ENCODE measurements at regions not wholly inside any gene's neighbourhood (a gene's known extent, or its start where the extent isn't known, plus 50 kb on each side); places are given as distances from the start of the nearest gene placed in this dataset.

DNA sequence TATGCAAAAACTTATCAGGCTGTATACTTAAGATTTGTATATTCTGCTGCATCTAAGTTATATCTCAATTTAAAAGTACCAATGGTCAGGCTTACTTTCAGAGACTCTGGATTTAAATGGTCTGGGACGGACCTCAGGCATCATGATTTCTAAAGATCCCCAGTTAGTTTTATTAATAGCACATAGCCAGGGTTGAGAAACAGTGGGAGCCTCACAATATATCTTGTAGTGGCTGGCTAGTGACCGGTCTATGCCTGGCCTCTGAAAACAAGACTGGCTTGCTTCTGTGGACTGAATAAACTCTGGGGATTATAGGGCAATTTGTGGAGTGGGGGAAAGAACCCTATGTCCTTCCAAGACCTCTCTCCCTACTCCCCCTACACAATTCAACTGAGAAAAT is 162.5 kb upstream of the SLC1A4 start:
- DNase-seq (ENCODE audit: low spot score) = no peak

DNA sequence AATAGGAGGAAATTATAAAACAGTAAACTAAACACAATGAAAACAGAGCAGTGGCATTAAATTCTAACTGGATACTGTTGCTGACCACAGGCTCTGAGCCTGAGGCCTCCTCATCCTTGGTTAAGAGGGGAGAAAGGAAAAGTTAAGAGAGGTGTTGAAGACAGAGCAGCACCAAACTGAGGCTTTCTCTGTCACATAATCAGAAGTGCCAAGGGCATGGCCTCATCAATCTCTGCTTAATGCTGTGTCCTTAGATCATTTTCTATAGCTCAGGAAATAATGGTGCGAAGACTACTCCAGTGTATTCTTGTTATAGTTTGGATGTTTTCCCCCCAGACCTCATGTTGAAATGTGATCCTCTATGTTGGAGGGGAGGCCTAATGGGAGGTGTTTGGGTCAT is 160.9 kb upstream of the SLC1A4 start:
- no peak for DNase-seq (ENCODE audit: low spot score)

DNA sequence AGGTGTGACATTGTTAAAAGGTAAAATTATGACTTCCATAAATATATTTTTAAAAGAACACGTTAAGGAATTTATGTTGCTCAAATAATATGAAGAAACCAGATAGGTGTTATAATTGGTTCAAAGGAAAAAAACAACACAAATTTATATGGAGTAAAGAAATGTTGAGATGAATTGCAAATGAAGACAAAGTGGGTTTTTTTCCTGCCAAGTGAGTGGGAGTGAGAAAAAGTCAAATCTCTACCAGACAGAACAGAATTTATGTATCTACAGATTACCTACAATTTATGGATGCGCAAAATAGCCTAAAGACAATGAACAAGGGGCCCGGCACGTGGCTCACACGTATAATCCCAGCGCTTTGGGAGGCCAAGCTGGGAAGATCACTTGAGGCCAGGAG is 159.7 kb upstream of the SLC1A4 start:
- no peak for DNase-seq (ENCODE audit: low spot score)

- peak; percentile 97 for DNase-seq (ENCODE audit: low spot score)
Measured at GRCh38 chr2:64831134-64831976, 157.8 kb upstream of the SLC1A4 start.

GRCh38 chr2:64831977-64832328 is 157.2 kb upstream of the SLC1A4 start:
- DNase-seq (ENCODE audit: low spot score) = no peak

GRCh38 chr2:64832936-64833335 is 156.3 kb upstream of the SLC1A4 start:
- no peak for DNase-seq (ENCODE audit: low spot score)

DNA sequence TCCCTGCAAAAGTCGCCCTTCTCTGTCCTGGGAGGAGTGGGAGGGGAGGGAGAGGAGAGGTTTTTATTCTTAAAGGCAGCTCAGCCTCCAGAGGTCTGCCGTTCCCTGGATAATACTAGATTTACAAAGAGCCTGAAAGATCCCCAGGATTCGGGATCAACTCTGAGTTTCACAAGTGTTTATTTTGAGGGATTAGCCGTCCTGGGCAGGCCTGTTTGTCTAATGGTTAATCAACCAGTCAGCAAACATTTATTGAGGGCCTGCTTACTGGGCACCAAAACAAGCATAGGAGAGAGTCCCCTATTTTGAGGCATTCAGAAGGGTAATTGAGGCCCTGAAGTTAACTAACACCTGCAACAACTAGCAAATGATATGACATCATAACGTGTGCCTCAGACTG is 152.6 kb upstream of the SLC1A4 start:
- peak; percentile 57 for DNase-seq (ENCODE audit: low spot score)

- DNase-seq (ENCODE audit: low spot score) = peak; percentile 67
Measured at GRCh38 chr2:64837116-64837731, 152.0 kb upstream of the SLC1A4 start.

DNA sequence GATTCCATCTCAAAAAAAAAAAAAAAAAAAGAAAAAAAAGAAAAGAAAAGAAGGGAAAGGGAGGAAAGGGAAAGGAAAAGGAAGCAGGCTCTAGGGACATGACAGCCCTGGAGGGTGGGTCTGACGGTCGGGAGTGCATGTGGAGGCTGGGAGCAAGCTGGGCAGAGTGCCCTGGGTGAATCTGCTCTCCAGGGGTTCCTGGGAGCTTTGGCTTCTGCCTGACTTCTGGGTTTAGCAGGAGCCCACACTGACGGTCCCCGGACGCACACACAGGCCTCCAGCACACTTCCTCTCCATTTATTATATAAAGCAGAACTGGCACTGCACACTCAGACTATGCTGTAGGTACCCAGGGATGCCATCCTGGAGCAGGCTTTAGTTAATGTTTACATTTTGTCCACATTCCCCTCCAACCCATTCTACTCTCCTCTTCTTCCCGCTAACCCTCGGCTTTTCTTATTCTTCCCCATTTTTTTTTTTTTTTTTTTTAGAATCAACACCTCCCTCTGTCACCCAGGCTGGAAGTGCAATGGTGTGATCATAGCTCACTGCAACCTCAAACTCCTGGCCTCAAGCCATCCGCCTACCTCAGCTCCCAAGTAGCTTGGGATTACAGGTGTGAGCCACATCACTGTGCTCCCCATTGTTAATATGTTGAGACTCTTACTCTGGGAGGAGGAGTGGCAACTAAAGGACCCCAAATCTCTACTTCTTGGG is 151.1 kb upstream of the SLC1A4 start:
- peak; percentile 83 for DNase-seq (ENCODE audit: low spot score)

- no peak for DNase-seq (ENCODE audit: low spot score)
Measured at GRCh38 chr2:64838817-64839216, 150.4 kb upstream of the SLC1A4 start.

DNA sequence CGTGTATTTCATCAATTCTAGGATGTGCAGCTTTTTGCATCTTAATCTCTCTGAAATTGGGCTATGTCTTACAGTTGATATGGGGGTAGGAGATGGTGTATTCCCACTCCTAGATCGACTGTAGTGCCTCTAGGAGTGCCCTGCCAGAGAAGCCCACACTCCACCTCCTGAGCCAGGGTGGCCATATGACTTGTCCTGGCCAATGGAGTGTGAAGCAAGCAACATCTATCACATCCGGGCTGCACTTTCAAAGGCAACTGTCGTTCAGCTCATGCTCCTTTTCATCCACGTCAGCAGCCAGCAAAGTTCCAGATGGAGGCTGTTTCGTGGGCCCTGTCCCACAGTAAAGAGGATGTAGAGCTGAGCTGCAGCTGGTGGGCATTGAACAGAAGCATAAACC is 149.4 kb upstream of the SLC1A4 start:
- DNase-seq (ENCODE audit: low spot score) = no peak

- DNase-seq (ENCODE audit: low spot score) = no peak
Measured at GRCh38 chr2:64840426-64840881, 148.7 kb upstream of the SLC1A4 start.

- DNase-seq (ENCODE audit: low spot score) = no peak
Measured at GRCh38 chr2:64841461-64841860, 147.7 kb upstream of the SLC1A4 start.

- no peak for DNase-seq (ENCODE audit: low spot score)
Measured at GRCh38 chr2:64842030-64842429, 147.2 kb upstream of the SLC1A4 start.

DNA sequence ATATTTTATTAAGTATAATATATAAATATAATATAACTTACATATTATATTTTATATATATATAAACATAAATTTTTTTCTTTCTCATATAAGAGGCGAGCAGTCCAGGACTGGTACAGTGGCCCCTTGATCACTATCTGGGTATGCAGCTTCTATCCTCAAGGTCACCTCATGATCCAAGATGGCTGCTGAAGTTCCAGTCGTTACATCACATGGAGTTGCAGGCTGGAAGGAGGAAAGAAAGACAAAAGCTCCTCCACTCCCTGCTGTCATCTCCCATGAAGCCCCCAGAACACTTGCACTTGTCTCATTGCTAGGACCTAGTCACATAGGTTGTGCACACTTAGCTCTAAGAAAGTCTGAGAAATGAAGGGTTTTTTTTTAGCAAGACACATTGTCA is 145.1 kb upstream of the SLC1A4 start:
- DNase-seq (ENCODE audit: low spot score) = no peak

GRCh38 chr2:64845273-64845905 is 143.8 kb upstream of the SLC1A4 start:
- no peak for DNase-seq (ENCODE audit: low spot score)

- DNase-seq (ENCODE audit: low spot score) = no peak
Measured at GRCh38 chr2:64846177-64846576, 143.0 kb upstream of the SLC1A4 start.

GRCh38 chr2:64847930-64848329 is 141.3 kb upstream of the SLC1A4 start:
- DNase-seq (ENCODE audit: low spot score) = no peak

GRCh38 chr2:64848363-64848762 is 140.8 kb upstream of the SLC1A4 start:
- DNase-seq (ENCODE audit: low spot score) = no peak

DNA sequence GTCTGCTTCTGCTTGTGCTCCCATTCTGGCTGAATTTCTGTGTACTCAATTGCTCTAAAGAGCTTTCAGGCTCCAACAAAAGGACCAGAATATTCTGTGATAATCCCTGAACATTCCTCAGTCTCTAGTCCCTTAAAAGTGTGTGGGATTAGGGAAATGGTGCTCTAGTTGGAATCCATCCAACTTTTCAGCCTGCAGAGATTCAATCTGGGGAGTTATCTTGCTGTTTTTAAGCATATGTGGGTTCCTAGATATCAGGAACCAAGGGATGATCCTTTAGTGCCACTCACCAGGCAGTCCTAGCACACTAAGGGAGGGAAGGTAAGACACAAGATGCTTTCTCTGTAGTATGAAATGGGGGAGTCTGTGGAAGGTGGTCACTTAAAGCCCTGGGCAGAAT is 140.3 kb upstream of the SLC1A4 start:
- no peak for DNase-seq (ENCODE audit: low spot score)

- DNase-seq (ENCODE audit: low spot score) = no peak
Measured at GRCh38 chr2:64850642-64851041, 138.6 kb upstream of the SLC1A4 start.

- no peak for DNase-seq (ENCODE audit: low spot score)
Measured at GRCh38 chr2:64852771-64853241, 136.4 kb upstream of the SLC1A4 start.
